ENCODE measurements at regions not wholly inside any gene's neighbourhood (a gene's known extent, or its start where the extent isn't known, plus 50 kb on each side); places are given as distances from the start of the nearest gene placed in this dataset.
"Not testable (repeated sequence)": the region's sequence is repeated elsewhere in the genome, so short reads cannot be mapped to it uniquely, and the experiment has no call there.

GRCh38 chr21:17676930-17677329 lies 64.2 kb upstream of the BTG3 start:
- not testable (repeated sequence) for DNase-seq

- no peak for DNase-seq
Measured at GRCh38 chr21:17674106-17674505, 61.4 kb upstream of the BTG3 start.

- DNase-seq = no peak
Measured at GRCh38 chr21:17673261-17674020, 60.7 kb upstream of the BTG3 start.

- DNase-seq = no peak
Measured at GRCh38 chr21:17671733-17672132, 59.0 kb upstream of the BTG3 start.

- no peak for DNase-seq
Measured at GRCh38 chr21:17668479-17669140, 55.9 kb upstream of the BTG3 start.

GRCh38 chr21:17667256-17667655 lies 54.6 kb upstream of the BTG3 start:
- no peak for DNase-seq

Data from NCI-H1105 (cell line).